GM12864 (cell line): ENCODE measurements at regions not wholly inside any gene's neighbourhood (a gene's known extent, or its start where the extent isn't known, plus 50 kb on each side); places are given as distances from the start of the nearest gene placed in this dataset.

Experiments used
- DNase-seq: peaks from one replicate; pipeline ENCODE4 v3.0.0-alpha.2; 2011; ENCODE audit warnings: low read depth
- H3K4me3 ChIP-seq: 2 replicates; pipeline ENCODE4 v1.5.1; 2011; ENCODE audit warnings: mild to moderate bottlenecking, low read depth, low read length, control low read depth
- TF ChIP-seq, protein P1 (sequence below): IDR thresholded peaks from 2 replicates; pipeline ENCODE4 v1.5.1; 2011; ENCODE audit warnings: low read depth, mild to moderate bottlenecking, moderate library complexity, low read length, control low read depth, inconsistent platforms; ENCODE audit errors: missing control alignments

DNA sequence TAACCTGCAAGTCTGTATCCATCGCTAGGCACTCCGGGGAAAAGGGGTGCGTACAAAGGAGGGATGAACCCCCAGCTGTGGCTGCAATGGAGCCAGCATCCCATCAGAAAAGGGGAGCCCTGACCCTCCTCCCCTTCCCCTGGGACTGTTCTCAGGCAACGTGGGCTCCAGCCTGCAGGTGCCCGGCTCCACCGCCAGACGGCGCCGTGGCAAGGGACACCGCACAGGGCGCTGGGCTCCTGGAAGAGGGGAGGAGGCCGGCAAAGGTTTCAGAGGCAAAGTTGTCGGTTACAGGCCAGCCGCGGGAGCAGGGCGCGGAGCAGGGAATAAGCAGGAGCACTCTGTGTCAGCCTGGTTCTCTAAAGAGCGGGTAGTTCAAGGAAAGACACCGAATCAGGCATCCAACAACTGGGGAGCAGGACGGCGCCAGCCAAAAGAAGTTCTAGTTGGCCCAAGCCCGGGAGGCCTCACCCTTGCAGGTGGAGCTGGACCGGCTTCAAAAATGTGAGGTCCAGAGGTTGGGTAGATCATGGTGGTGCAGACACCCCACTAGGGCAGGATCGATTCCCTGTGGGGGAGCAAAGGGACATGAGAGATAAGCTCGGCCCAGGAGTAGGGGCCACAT lies 53.0 kb upstream of the ATP12A start:
- TF ChIP-seq, protein P1, sequence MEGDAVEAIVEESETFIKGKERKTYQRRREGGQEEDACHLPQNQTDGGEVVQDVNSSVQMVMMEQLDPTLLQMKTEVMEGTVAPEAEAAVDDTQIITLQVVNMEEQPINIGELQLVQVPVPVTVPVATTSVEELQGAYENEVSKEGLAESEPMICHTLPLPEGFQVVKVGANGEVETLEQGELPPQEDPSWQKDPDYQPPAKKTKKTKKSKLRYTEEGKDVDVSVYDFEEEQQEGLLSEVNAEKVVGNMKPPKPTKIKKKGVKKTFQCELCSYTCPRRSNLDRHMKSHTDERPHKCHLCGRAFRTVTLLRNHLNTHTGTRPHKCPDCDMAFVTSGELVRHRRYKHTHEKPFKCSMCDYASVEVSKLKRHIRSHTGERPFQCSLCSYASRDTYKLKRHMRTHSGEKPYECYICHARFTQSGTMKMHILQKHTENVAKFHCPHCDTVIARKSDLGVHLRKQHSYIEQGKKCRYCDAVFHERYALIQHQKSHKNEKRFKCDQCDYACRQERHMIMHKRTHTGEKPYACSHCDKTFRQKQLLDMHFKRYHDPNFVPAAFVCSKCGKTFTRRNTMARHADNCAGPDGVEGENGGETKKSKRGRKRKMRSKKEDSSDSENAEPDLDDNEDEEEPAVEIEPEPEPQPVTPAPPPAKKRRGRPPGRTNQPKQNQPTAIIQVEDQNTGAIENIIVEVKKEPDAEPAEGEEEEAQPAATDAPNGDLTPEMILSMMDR = peak; percentile 65
- no peak for DNase-seq
- H3K4me3 ChIP-seq = no peak overlapping the region

DNA sequence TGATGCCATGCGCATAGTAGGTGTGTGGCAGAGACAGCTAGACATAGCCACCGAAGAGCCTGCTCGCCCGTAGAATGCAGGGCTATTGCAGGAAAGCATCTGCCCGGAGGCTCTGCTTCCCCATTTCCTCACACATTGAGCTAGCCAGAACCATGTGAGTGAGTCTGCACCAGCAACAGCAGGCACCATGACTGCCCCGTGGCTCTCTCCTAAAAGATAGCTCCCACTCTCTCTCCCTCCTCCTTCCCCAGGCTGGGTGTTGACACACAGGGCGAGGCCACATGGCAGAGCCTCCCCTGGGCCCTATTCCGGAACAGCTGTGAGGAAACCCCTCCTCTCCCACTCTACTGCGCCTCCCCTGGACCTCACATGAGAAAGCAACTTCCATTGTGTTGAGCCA lies 52.3 kb upstream of the ATP12A start:
- TF ChIP-seq, protein P1 = no peak
- DNase-seq = no peak
- H3K4me3 ChIP-seq = no peak overlapping the region

DNA sequence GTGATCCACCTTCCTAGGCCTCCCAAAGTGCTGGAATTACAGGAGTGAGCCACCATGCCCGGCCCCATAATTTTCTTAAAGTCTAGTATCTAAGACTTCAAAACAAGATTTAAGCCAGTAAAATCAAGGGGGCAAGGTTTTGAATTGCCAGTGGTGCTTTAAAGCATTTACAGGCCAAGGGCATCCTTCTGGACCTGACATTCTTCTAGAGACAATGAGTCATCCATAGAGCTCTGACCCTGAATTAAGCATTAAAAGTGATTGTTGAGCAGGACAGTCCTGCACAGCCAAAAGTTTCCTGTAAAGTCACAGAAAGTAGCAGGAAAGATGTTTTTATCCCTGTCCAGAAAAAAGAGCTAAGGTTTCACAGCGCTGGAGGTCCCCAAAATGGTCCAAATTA lies 50.9 kb upstream of the ATP12A start:
- DNase-seq = no peak

DNA sequence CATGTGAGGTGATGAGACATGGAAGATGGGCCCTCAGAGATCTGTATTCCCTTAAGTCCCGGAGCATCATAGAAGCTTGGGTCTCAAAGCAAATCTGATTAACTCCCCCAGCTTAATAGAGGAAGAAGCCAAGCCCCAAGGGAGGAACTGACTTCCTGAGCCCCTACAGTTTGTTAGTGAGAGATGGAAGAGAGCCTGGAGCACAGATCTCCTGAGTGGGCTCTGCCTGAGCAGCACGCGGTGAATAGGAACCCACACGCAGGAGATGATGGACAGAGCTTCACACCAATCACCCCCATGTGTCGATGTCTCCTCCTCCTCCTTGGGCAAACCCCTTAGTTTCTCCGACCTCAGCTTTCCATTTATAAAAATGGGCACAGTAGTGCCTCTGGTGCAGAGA lies 50.1 kb upstream of the ATP12A start:
- DNase-seq = no peak
- TF ChIP-seq, protein P1 = no peak
- H3K4me3 ChIP-seq = no peak overlapping the region

More for the DNA sequence above, 50.9 kb upstream of the ATP12A start:
- no peak overlapping the region for H3K4me3 ChIP-seq
- TF ChIP-seq, protein P1 = no peak
